ENCODE measurements at regions not wholly inside any gene's neighbourhood (a gene's known extent, or its start where the extent isn't known, plus 50 kb on each side); places are given as distances from the start of the nearest gene placed in this dataset.
"Not testable (repeated sequence)": the region's sequence is repeated elsewhere in the genome, so short reads cannot be mapped to it uniquely, and the experiment has no call there.

DNA sequence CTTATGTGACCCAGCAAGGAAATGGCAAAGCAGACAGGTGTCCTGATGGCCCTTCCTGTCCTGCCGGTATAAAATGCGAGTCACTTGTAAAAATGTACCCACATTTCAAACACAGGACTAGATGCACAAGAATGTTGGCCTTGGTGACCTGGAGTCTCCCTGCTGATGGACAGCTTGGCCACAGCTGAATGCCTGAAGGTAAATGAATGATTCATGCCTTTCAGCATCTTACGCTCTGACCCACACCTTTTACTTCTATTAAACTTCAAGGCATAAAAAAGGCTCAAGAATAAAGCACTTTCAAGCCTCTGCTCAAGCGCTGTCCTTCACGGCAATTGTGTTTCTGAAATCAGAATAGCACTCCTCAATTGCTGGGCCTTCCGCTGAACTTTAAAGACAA lies 228.0 kb upstream of the SLCO3A1 start:
- no peak for DNase-seq

- no peak for DNase-seq
Measured at GRCh38 chr15:91627473-91628278, 225.8 kb upstream of the SLCO3A1 start.

DNA sequence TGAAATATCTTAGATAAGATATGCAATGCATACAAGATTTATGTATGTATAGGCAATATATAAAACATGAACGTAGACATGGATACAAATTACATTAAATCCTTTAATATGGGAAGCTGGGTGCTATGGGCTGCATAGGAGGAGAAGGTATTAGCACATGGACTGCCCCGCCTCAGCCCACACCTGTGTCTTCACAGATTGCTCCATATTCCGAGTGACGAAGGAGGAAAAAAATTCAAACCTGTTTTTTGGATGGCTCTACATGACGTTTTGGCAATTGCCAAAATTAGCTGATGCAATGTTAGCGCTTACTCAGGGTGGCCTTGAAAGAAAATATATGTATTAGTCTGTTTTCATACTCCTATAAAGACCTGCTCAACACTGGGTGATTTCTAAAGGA lies 223.4 kb upstream of the SLCO3A1 start:
- no peak for DNase-seq

GRCh38 chr15:91632176-91632575 lies 221.3 kb upstream of the SLCO3A1 start:
- no peak for DNase-seq

- DNase-seq = no peak
Measured at GRCh38 chr15:91632981-91633380, 220.5 kb upstream of the SLCO3A1 start.

DNA sequence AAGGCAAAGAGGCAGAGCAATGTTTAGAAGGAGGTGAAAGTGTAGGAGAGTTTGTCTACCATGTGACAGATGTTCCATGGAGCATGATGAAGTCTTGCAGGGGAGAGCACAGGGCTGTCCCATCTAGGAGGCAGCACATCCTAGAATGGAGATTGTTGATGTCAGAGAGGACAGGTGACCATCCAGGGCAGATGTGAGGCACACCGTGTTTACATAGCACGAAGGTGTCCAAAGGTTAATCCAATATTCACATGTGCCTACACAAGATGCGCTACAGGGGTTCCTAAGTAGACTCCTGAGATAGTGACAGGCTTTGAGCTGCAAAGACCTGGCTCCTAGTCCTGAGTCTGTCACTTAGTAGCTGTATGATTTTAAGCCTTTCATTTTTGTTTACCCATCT lies 219.3 kb upstream of the SLCO3A1 start:
- DNase-seq = no peak

DNA sequence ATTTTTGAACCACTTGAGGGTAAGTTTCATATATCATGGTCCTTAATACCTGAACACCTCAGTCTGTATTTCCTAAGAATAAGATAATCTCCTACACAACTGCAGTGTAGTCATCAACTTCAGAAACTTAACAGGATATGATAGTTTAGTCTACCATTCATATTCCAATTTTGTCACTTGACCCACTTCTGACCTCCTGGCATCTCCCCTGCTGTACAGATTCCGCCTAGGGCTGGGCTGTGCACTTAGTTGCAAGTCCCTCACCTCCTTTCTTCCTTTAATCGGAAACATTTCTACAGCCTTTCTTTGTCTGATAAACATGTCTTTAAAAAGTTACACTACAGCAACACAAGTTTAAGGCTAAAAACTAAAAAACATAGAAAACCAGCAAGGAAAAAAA lies 218.4 kb upstream of the SLCO3A1 start:
- no peak for DNase-seq

DNA sequence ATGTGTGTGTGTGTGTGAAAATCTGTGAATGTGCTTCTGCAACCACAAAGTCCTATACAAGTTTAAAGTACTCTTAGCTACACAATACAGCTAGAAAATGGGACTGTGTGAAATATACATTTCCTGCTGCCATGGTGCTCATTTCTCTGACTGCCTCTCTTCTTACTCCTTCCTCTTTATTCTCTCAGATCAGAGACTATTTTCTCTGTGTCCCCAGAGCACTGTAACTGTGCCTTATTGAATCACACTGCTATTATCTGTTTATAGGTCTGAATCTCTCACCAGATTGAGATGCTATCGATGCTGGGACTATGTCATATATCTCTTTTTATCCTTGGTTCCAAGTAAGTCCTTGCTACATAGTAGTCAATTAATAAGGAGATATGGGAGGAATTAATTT lies 217.9 kb upstream of the SLCO3A1 start:
- no peak for DNase-seq

- DNase-seq = no peak
Measured at GRCh38 chr15:91649016-91649415, 204.5 kb upstream of the SLCO3A1 start.

DNA sequence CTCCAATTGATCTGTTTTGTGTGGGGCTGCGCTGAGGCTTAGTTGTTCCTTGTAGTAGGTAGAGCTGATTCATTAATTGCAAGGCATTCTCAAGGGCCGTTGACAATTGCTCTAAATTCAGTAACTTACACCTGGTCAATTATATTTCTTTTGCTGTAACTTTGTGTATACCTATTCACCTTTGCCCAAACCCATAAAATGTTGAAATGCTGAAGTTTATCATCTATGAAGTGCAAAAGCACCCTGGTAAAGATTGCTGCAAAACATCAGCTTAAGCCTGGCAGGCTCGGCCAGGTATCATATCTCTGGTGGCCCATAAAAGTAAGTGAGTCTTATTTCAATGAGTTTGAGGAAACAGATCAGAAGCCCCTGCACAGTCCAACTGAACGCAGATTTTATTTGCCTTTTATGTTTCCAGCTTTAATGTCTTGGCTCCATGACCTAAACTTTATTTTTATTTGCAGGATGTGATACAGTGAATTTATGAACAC lies 203.6 kb upstream of the SLCO3A1 start:
- DNase-seq = no peak

DNA sequence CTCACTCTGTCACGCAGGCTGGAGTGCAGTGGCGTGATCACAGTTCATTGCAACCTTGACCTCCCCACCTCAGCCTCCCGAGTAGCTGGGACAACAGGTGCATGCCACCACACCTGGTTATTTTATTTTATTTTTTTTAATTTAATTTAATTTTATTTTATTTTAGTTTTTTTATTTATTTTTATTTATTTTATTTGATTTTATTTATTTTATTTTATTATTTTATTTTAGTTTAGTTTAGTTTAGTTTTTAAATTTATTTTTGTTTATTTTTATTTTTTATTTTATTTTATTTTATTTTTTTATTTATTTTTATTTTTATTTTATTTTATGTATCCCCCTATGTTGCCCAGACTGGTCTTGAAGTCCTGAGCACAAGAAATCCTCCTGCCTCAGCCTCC lies 202.3 kb upstream of the SLCO3A1 start:
- DNase-seq = no peak

GRCh38 chr15:91652610-91653207 lies 200.8 kb upstream of the SLCO3A1 start:
- DNase-seq = no peak

DNA sequence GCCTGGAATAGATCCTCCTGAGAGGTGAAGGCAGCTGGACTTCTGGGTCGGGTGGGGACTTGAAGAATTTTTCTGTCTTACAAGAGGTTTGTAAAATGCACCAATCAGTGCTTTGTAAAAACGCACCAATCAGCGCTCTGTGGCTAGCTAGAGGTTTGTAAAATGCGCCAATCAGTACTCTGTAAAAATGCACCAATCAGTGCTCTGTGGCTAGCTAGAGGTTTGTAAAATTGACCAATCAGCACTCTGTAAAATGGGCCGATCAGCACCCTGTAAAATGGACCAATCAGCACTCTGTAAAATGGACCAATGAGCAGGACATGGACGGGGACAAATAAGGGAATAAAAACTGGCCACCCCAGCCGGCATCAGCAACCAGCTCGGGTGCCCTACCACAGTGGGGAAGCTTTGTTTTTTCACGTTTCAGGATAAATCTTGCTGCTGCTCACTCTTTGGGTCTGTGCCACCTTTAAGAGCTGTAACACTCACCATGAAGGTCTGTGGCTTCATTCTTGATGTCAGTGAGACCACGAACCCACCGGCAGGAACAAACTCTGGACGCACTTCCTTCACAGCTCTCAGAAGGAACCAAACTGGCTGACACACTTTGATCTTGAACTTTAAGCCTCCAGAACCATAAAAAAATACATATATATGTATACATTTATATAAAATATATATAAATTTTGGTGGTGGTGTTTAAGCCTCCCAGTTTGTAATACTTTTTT lies 197.8 kb upstream of the SLCO3A1 start:
- DNase-seq = not testable (repeated sequence)

- DNase-seq = no peak
Measured at GRCh38 chr15:91660174-91660649, 193.3 kb upstream of the SLCO3A1 start.

DNA sequence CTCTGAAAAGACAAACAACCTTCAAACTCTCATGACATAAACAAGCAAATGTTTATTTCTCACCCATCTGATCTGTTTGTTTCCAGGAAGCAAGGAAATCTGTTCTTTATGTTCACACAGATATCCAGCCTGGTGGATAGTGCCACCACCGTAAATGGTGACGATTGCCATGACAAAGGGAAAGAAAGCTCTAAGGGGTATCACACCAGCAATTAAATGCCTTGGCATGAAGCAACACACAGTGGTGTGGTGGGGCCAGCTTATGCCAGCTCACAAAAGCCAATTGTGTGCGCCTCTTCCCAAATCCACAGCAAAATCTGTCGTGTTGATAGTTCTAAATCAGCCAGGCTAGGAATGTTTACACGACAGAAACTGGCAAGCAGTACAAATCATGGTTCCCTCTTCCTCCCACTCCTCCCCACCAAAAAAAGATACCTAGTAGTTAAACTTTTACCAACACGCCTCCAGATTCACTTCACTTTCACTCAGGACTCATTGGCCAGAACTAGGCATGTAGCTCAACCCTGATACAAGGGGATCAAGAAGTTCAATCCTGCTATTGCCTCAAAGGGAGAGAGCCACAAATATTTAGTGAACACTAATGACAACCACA lies 189.2 kb upstream of the SLCO3A1 start:
- no peak for DNase-seq

DNA sequence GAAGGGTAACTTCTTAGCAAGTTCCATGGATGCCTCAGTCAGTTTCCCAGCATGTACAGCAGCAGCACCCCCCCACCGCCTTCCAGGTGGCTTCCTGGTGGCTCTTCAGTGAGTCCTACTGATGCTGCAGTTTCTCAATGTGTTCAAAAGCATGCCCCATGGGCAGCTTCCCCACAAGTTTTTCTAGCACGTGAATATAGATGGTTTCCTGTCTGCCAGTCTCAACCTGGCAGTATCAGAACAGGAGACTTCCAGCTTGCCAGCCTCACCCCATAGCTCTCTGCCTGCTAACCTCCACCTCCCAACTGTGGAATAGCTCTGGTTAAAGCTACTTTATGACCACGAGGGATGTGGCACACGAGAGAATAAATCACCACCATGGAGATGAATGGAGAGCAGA lies 188.3 kb upstream of the SLCO3A1 start:
- DNase-seq = no peak

- no peak for DNase-seq
Measured at GRCh38 chr15:91668370-91668769, 185.1 kb upstream of the SLCO3A1 start.

DNA sequence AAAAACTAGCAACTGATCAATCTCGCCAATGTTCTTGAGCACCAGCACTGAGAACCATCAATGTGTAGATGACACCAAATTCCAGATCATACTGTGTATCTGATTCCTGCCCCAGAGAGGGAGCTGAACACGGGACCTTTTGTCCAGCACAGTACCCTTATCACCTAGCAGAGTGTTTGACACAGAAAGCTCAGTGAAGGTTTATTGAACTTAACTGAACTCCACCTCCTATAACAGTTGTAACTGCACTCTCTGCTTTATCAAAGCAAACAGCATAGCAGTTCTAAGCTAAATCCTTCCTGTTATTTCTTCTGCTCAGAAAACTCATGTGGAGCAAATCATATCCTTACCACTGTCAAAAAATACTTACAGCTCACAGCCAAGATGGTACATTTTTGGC lies 183.4 kb upstream of the SLCO3A1 start:
- no peak for DNase-seq

- DNase-seq = no peak
Measured at GRCh38 chr15:91678003-91678402, 175.5 kb upstream of the SLCO3A1 start.

GRCh38 chr15:91679447-91679846 lies 174.1 kb upstream of the SLCO3A1 start:
- no peak for DNase-seq

GRCh38 chr15:91685436-91685835 lies 168.1 kb upstream of the SLCO3A1 start:
- no peak for DNase-seq

DNA sequence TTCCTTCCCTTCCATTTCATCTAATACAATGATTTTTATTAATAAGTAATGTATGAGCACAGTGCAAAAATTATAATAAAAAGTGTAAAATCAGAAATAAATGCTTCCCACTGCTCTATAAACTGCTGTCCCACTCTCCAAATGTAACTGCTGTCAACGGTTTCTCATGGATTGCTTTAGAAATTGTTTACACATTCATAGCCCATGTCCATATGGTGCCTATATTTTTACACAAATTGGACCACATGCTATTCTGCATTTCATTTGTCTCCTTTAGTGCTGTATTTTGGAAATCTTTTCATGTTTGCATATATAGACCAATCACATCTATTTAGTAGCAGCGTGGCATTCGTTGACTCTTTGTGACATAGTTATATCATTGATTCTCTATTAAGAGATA lies 164.7 kb upstream of the SLCO3A1 start:
- DNase-seq = no peak

GRCh38 chr15:91689377-91689776 lies 164.1 kb upstream of the SLCO3A1 start:
- DNase-seq = no peak
